Neuronal stem cell (in vitro differentiated cells): ENCODE measurements at regions not wholly inside any gene's neighbourhood (a gene's known extent, or its start where the extent isn't known, plus 50 kb on each side); places are given as distances from the start of the nearest gene placed in this dataset.
"Not testable (repeated sequence)": the region's sequence is repeated elsewhere in the genome, so short reads cannot be mapped to it uniquely, and the experiment has no call there.

ENCODE experiments used
- DNase-seq: peaks from one replicate; pipeline ENCODE4 v3.0.0-alpha.2; 2013; ENCODE audit warnings: low spot score
- H2AFZ ChIP-seq: one replicate; pipeline ENCODE4 v1.6.1; 2013; ENCODE audit warnings: mild to moderate bottlenecking, low read length, inconsistent platforms
- H2AK5ac ChIP-seq: 2 replicates; pipeline ENCODE4 v1.6.1; 2013; ENCODE audit warnings: low read depth, mild to moderate bottlenecking, inconsistent platforms, low read length, moderate library complexity, mixed read lengths
- H2BK120ac ChIP-seq: 2 replicates; pipeline ENCODE4 v1.6.1; 2013; ENCODE audit warnings: low read depth, mild to moderate bottlenecking, inconsistent platforms, low read length, moderate library complexity, mixed read lengths
- H2BK12ac ChIP-seq: one replicate; pipeline ENCODE4 v1.6.1; 2013; ENCODE audit warnings: low read length, inconsistent platforms
- H2BK15ac ChIP-seq: 2 replicates; pipeline ENCODE4 v1.6.1; 2013; ENCODE audit warnings: mild to moderate bottlenecking, low read length, inconsistent platforms, mixed read lengths
- H2BK5ac ChIP-seq: one replicate; pipeline ENCODE4 v1.6.1; 2013; ENCODE audit warnings: inconsistent platforms, mild to moderate bottlenecking, low read length, moderate library complexity
- H3K14ac ChIP-seq: one replicate; pipeline ENCODE4 v1.6.1; 2013; ENCODE audit warnings: low read length, inconsistent platforms
- H3K18ac ChIP-seq: 2 replicates; pipeline ENCODE4 v1.6.1; 2013; ENCODE audit warnings: low read length, inconsistent platforms
- H3K23ac ChIP-seq: 2 replicates; pipeline ENCODE4 v1.6.1; 2013; ENCODE audit warnings: low read depth, mild to moderate bottlenecking, mixed read lengths, low read length, inconsistent platforms; ENCODE audit not compliant: poor library complexity
- H3K27ac ChIP-seq: replicated peaks from 3 replicates; pipeline ENCODE4 v1.5.1; 2013; ENCODE audit warnings: low read length, inconsistent platforms
- H3K27me3 ChIP-seq, 3 experiments: 2 replicates each; pipeline ENCODE4 v1.6.1; 2013; ENCODE audit warnings: low read length in 3 of 3, mild to moderate bottlenecking in 2 of 3, inconsistent platforms in 1 of 3, low read depth in 1 of 3, mixed read lengths in 1 of 3, moderate library complexity in 1 of 3; ENCODE audit not compliant: control insufficient read depth in 3 of 3, insufficient read depth in 3 of 3
- H3K36me3 ChIP-seq, 2 donors: replicated peaks in 1 of 2; 2 replicates each; pipeline ENCODE4 v1.6.1; 2013; ENCODE audit warnings: low read length in 2 of 2; ENCODE audit not compliant: control insufficient read depth in 2 of 2, insufficient read depth in 2 of 2
- H3K4ac ChIP-seq: 2 replicates; pipeline ENCODE4 v1.6.1; 2013; ENCODE audit warnings: inconsistent platforms, mild to moderate bottlenecking, low read length, moderate library complexity
- H3K4me1 ChIP-seq, 2 donors: 1 replicate in 1 of 2; 2 replicates in 1 of 2; pipeline ENCODE4 v1.6.1; 2013; ENCODE audit warnings: low read length in 2 of 2, low read depth in 1 of 2; ENCODE audit not compliant: control insufficient read depth in 2 of 2, insufficient read depth in 1 of 2
- H3K4me2 ChIP-seq: one replicate; pipeline ENCODE4 v1.6.1; 2013; ENCODE audit warnings: mild to moderate bottlenecking, low read length, inconsistent platforms; ENCODE audit not compliant: insufficient read depth, poor library complexity, severe bottlenecking
- H3K4me3 ChIP-seq, 2 donors: 2 replicates each; pipeline ENCODE4 v1.5.1; 2013; ENCODE audit warnings: low read length in 2 of 2, mild to moderate bottlenecking in 2 of 2, inconsistent platforms in 1 of 2, moderate library complexity in 1 of 2
- H3K79me1 ChIP-seq: one replicate; pipeline ENCODE4 v1.6.1; 2013; ENCODE audit warnings: low read depth, mild to moderate bottlenecking, inconsistent platforms, low read length, moderate library complexity
- H3K9ac ChIP-seq: one replicate; pipeline ENCODE4 v1.6.1; 2013; ENCODE audit warnings: mild to moderate bottlenecking, low read depth, low read length, inconsistent platforms; ENCODE audit not compliant: poor library complexity
- H3K9me3 ChIP-seq, 2 donors: replicated peaks in 1 of 2; 2 replicates each; pipeline versions ENCODE3 to v1.6.1; 2013; ENCODE audit warnings: low read length in 2 of 2, mild to moderate bottlenecking in 2 of 2, inconsistent platforms in 1 of 2, low read depth in 1 of 2, mixed read lengths in 1 of 2, moderate library complexity in 1 of 2; ENCODE audit not compliant: control insufficient read depth in 2 of 2, insufficient read depth in 1 of 2
- H4K8ac ChIP-seq: one replicate; pipeline ENCODE4 v1.6.1; 2013; ENCODE audit warnings: low read depth, mild to moderate bottlenecking, inconsistent platforms, low read length, moderate library complexity
- H4K91ac ChIP-seq: one replicate; pipeline ENCODE4 v1.6.1; 2013; ENCODE audit warnings: low read length, low read depth, mild to moderate bottlenecking, inconsistent platforms; ENCODE audit not compliant: poor library complexity
- WGBS, 2 donors: extraction: QIAGEN DNeasy Blood & Tissue Kit; methylation state at CpG; one replicate each; pipeline ENCODE4 v1.1.7; 2013; ENCODE audit warnings: missing lambda C conversion rate in 2 of 2, mixed read lengths in 1 of 2; ENCODE audit not compliant: insufficient read length in 2 of 2, insufficient replicate concordance in 1 of 2; ENCODE audit errors: extremely low coverage in 2 of 2; 5-methylcytosine and 5-hydroxymethylcytosine counted together

DNA sequence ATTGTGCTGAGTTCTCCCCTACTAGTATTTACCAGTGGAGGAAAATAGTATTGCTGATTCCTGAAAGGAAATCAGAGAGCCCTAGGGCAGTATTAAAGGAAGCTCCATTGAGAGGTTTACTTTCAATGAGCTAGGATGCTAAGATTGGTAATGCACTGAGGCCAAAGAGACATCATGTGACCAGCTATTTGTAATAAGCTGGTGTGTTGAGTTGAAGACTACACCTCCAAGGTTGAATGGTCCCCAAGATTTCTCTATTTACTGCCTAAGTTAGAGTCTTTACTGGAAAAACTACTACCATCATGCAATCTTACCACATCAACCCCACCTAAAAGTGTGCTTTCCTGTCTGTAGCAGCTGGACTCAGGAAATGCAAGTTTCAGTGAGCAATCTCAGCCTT is 151.5 kb upstream of the GJE1 start:
- Histone ChIP-seq H2BK5ac (no peak overlapping the region), H3K36me3 (no peaks in the 10 kb centered on the region), H2AFZ (no peak overlapping the region), H2BK15ac (no peak overlapping the region), H3K9me3 (no peaks in the 10 kb centered on the region), H2AK5ac (no peak overlapping the region), H3K14ac (no peak overlapping the region), H3K27ac (no peak overlapping the region), H3K23ac (no peak overlapping the region), H3K79me1 (no peaks in the 10 kb centered on the region), H3K4me1 (no peaks in the 10 kb centered on the region), H3K9ac (no peak overlapping the region), H3K18ac (no peak overlapping the region), H3K27me3 (no peaks in the 10 kb centered on the region), H4K8ac (no peak overlapping the region), H3K4ac (no peak overlapping the region), H4K91ac (no peak overlapping the region), H3K4me2 (no peak overlapping the region), H2BK12ac (no peak overlapping the region), H2BK120ac (no peak overlapping the region), H3K4me3 (no peak overlapping the region)
- no peak for DNase-seq

DNA sequence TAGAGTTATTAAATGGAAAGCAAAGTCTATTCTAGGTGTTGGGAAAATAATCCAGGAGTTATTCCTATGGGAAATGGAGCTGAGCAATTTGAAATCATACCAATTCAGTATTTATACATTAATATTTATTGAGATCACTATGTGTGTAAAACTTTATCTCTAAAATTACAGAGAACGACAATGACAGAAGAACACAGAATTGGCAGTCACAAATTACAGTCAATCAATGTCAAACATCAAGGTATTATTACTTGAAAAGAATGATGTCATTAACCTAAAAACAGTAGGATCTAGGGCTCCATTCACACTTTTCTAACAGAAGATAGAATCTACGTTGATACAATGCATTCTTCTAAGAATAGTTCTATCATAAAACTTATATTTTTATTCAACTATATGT is 154.9 kb upstream of the GJE1 start:
- Histone ChIP-seq H4K8ac (no peak overlapping the region), H3K79me1 (no peaks in the 10 kb centered on the region), H3K14ac (no peak overlapping the region), H3K27me3 (no peaks in the 10 kb centered on the region), H2AK5ac (no peak overlapping the region), H3K4me2 (no peak overlapping the region), H2BK120ac (no peak overlapping the region), H3K23ac (no peak overlapping the region), H3K4ac (no peak overlapping the region), H4K91ac (no peak overlapping the region), H3K9me3 (no peaks in the 10 kb centered on the region), H2AFZ (no peak overlapping the region), H3K27ac (no peak overlapping the region), H2BK12ac (no peak overlapping the region), H3K4me1 (no peaks in the 10 kb centered on the region), H3K4me3 (no peak overlapping the region), H2BK5ac (no peak overlapping the region), H2BK15ac (no peak overlapping the region), H3K36me3 (no peaks in the 10 kb centered on the region), H3K18ac (no peak overlapping the region), H3K9ac (no peak overlapping the region)
- DNase-seq = no peak
- WGBS, 2 donors = no CpG with 5 or more reads among the region's 2 CpGs

DNA sequence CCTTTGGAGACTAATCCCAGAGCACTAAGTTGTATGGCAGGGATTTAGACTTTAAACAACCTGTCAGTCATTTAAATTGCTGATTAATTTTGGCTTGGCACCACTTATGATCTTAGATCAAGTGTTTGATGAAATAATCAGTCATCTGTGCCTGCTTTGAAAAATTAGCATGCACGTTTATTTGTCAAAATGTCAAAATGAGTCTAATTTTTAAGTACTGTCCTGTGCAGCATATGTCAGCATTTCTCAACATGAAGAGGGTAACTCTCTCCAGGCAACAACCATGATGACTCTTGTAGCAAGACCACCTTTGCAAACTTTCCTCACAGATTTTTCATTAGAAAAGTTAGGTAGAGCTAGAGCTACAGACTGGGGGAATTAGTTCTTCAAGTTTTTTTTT is 155.7 kb upstream of the GJE1 start:
- no peak overlapping the region for H3K4ac ChIP-seq
- H3K4me2 ChIP-seq = no peak overlapping the region
- no peak overlapping the region for H3K4me3 ChIP-seq
- H3K36me3 ChIP-seq = no peaks in the 10 kb centered on the region
- H2BK12ac ChIP-seq = no peak overlapping the region
- no peak overlapping the region for H2AK5ac ChIP-seq
- H2BK5ac ChIP-seq = no peak overlapping the region
- H3K4me1 ChIP-seq = no peaks in the 10 kb centered on the region
- no peak overlapping the region for H3K14ac ChIP-seq
- WGBS, 2 donors = no CpG with 5 or more reads among the region's 1 CpG
- no peak overlapping the region for H3K18ac ChIP-seq
- H3K27ac ChIP-seq = no peak overlapping the region
- no peak overlapping the region for H3K9ac ChIP-seq
- H2AFZ ChIP-seq = no peak overlapping the region
- no peak overlapping the region for H3K23ac ChIP-seq
- H3K27me3 ChIP-seq = no peaks in the 10 kb centered on the region
- H2BK120ac ChIP-seq = no peak overlapping the region
- no peak for DNase-seq
- H3K79me1 ChIP-seq = no peaks in the 10 kb centered on the region
- H4K8ac ChIP-seq = no peak overlapping the region
- H4K91ac ChIP-seq = no peak overlapping the region
- no peak overlapping the region for H2BK15ac ChIP-seq
- H3K9me3 ChIP-seq = no peaks in the 10 kb centered on the region

- H2AFZ ChIP-seq, H3K9me3 ChIP-seq, H3K18ac ChIP-seq, DNase-seq, H3K27me3 ChIP-seq, H3K4me3 ChIP-seq, H2BK15ac ChIP-seq, H3K4me1 ChIP-seq, H3K27ac ChIP-seq, H3K4me2 ChIP-seq, H4K91ac ChIP-seq, H2BK5ac ChIP-seq, H3K14ac ChIP-seq, H3K23ac ChIP-seq, H3K9ac ChIP-seq, H3K4ac ChIP-seq, H2BK120ac ChIP-seq, H2AK5ac ChIP-seq, H2BK12ac ChIP-seq, H3K79me1 ChIP-seq, H4K8ac ChIP-seq, H3K36me3 ChIP-seq: not testable (repeated sequence)
- WGBS, 2 donors = no CpG with 5 or more reads among the region's 19 CpGs
Observed at GRCh38 chr6:141969768-141970415, 162.8 kb upstream of the GJE1 start.
